SKM-1 (cell line): ENCODE measurements at regions not wholly inside any gene's neighbourhood (a gene's known extent, or its start where the extent isn't known, plus 50 kb on each side); places are given as distances from the start of the nearest gene placed in this dataset.

ENCODE experiments used
- DNase-seq: peaks from one replicate; lab custom pipeline; 2025; ENCODE audit not compliant: unreplicated experiment; lab: John Stamatoyannopoulos, UW

- DNase-seq: no peak
Observed at GRCh38 chr5:158644301-158644700, 455.4 kb downstream of the EBF1 start.

GRCh38 chr5:158643840-158644239 is 455.9 kb downstream of the EBF1 start:
- no peak for DNase-seq

DNA sequence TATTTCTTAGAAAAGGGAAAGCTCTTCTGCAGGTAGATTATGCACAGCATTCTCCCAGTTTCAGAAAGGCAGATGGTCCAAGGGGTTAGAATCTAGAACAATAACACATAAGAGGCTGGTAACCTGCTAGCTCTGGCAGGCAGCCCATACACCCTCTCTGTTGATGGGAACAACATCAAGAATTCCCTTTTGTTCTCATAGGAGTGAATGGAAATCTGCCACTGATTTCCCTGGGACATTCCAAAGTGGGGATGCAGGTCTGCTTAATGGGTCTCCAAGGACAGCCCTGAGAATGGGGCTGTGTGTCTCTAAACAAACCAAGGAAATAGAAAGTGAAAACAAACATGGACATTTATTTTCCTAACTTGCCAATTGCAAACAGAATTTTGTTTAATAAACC is 456.8 kb downstream of the EBF1 start:
- DNase-seq: no peak

DNA sequence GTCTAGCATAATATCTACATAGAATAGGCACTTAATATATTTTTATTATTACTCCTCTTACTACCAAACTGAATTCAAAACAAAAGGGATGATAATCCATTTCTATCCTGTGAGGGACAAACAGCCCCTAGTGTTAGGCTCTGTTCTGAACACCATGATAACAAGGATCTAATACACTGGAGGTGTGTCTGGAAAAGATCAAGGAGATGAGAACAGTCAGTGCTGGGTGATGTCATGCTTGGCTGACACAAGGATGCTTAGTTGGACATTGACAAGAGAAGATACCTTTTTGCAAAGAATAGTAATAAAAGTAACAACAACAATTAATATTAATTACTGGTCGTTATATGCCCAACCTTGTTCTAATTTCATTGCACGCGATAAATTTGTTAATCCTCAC is 458.7 kb downstream of the EBF1 start:
- no peak for DNase-seq

GRCh38 chr5:158640593-158640980 is 459.1 kb downstream of the EBF1 start:
- DNase-seq: no peak

DNA sequence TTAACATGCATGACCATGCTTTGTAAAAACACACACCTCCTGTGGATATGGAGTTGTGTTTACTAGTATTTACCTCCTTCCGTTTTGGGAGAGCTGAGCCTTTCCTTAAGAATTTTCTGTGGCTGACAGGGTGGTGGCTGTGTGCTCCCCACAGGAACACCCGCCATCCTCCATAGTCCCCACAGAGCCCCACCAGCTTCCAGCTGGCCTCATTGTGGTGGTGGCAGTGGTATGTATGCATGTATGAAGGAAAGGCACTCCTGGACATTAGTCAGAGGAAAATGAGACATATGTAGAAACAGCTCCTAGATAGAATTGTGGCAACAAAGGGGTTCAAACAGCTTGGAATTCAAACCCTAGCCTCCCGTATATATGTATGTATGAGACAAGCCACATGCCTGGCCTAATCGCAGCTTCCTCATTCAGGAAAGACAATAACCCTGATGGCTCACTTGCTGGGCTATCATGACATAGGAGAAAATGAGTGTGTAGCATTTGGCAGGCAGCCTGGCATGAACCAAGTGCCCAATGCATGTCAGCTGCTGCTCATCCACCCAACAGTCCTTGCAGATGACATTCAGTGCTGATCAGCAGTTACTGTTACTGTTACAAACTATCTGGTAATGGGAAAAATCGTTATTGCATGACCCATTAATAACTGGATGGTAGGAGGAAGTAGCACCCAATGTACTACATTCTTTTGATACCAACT is 459.7 kb downstream of the EBF1 start:
- DNase-seq: no peak

GRCh38 chr5:158638396-158638795 is 461.3 kb downstream of the EBF1 start:
- no peak for DNase-seq

GRCh38 chr5:158637039-158637438 is 462.7 kb downstream of the EBF1 start:
- DNase-seq: no peak

- DNase-seq: no peak
Observed at GRCh38 chr5:158635565-158635964, 464.2 kb downstream of the EBF1 start.

- DNase-seq: no peak
Observed at GRCh38 chr5:158634714-158635113, 465.0 kb downstream of the EBF1 start.

- DNase-seq: no peak
Observed at GRCh38 chr5:158629591-158630312, 470.0 kb downstream of the EBF1 start.

DNA sequence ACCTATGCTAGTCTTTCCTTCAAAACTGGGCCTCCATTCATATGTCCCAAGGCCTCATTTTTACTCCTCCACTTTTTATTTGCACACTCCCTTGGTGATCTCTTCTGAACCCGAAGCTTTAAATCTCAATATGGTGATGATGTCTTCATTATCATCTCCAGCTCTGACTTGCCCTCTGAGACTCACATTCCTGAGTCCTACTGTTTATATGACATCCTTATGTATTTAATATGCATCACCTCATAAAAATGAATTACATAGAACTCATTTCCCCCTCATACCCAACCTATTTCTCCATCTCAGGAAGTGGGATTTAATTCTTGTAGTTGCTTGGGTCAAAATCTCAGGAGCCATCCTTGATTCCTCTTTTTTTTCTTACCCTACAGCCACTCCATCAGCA is 473.0 kb downstream of the EBF1 start:
- DNase-seq: no peak

DNA sequence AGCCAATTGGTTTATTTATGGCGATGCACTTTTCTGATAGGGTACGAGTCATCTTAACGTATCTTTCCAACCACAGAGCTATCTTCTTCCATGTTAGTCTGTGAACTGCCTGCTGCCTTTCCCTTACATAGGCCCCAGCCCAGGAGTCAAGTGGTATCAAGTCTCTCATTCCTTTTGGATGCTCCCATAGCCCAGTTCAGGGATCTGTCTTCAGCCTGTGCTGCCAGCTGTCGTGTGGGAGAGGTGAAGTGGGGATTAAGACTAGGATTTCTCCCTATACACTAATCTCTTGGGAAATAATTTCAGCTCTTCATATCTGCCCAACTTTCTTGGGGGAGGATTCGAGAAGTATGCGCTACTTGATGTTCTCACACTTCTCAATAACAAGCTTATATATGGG is 475.7 kb downstream of the EBF1 start:
- DNase-seq: no peak

GRCh38 chr5:158621391-158621790 is 478.3 kb downstream of the EBF1 start:
- no peak for DNase-seq

GRCh38 chr5:158619083-158619788 is 480.5 kb downstream of the EBF1 start:
- DNase-seq: no peak

DNA sequence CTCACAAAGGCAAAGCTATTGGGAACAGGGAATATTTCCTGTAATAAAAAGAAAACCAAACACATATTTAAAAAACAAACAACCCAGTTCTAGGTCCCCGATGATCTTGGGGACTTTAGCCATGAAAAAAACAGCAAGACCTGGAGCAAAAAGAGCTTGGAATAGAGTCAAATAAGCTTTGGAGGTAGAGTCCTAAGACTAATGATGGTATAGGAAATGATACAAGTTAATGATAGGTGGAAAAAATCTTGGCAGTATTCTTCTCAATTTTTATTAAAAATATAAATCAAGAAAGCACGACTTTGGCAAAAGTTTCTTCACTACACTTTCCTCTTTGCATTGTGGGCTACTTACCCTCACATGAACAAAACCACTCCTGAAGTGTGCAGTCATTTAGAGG is 481.5 kb downstream of the EBF1 start:
- no peak for DNase-seq

DNA sequence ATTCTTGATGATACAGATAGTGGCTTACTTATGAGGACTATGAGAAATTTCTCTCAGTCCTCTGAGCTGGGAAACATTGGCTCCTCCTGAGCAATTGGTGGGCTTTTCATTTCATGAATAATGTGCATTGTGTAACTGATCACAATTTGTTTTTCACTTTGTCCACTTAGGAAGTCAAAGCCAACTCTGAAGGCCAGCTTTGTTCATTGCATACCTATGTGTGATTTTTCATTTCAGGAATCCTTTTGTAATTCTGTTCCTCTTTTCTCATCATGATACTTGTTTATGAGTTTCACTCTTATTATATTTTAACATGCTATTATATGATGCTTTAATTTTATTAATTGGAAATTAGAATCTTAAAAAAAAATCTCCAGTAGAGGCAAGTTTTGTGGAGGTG is 483.0 kb downstream of the EBF1 start:
- no peak for DNase-seq

DNA sequence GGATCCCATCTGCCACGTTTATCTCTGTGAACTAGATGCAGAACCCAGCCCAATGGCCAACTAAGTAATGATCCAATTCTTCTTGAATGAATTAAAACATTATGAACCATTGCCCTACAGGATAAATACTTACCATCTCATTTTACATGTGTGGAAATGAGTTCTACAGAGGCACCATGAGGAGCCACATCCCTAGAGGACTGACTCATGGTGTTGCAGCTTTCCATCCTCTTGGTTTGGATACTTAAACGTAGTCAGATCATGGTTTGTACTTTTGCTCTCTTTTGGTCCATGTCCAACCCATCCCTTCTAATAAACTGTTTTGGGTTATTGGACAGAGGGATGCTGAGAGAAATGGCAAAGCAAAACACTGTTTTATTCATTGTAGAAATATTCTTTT is 484.8 kb downstream of the EBF1 start:
- no peak for DNase-seq

GRCh38 chr5:158611581-158611980 is 488.1 kb downstream of the EBF1 start:
- DNase-seq: no peak

- DNase-seq: no peak
Observed at GRCh38 chr5:158610051-158610415, 489.7 kb downstream of the EBF1 start.

- DNase-seq: no peak
Observed at GRCh38 chr5:158609333-158610050, 490.2 kb downstream of the EBF1 start.

DNA sequence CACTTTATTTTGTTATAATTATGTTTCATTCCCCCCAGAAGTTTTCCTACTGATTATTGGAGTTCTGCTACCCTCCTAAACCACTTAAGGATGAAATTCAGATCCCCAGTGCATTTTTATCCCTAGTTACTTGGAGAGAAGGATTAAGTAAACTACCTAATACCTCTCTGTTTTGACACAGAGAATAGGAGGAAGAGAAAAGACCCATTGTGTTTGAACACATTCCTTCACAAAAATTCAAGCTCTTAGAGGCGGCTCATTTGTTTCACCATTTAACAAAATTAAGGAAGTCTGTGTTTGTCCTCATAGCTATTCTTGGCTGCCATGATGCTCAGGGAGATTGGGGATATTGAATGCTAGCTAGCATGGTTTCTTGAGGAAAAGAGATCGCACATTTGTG is 492.6 kb downstream of the EBF1 start:
- no peak for DNase-seq
